Neural progenitor cell (in vitro differentiated cells): ENCODE measurements at regions not wholly inside any gene's neighbourhood (a gene's known extent, or its start where the extent isn't known, plus 50 kb on each side); places are given as distances from the start of the nearest gene placed in this dataset.

Source experiments
- DNase-seq: peaks from one replicate; pipeline ENCODE4 v3.0.0-alpha.2; 2016; ENCODE audit warnings: low spot score
- H2AFZ ChIP-seq: fragments of 200-600 bp; sonication (generic); replicated peaks from 2 replicates; pipeline ENCODE4 v1.6.1; 2016; ENCODE audit warnings: antibody characterized with exemption
- H3F3A ChIP-seq: fragments of 200-600 bp; sonication (generic); 2 replicates; pipeline ENCODE4 v1.6.1; 2016; ENCODE audit warnings: antibody characterized with exemption, low read depth
- H3K27ac ChIP-seq: fragments of 200-600 bp; sonication (generic); 2 replicates; pipeline ENCODE4 v1.5.1; 2016; ENCODE audit warnings: mild to moderate bottlenecking
- H3K27me3 ChIP-seq: fragments of 200-600 bp; sonication (generic); 2 replicates; pipeline ENCODE4 v1.6.1; 2016; ENCODE audit warnings: mild to moderate bottlenecking, moderate library complexity
- H3K36me3 ChIP-seq: fragments of 200-600 bp; sonication (generic); 2 replicates; pipeline ENCODE4 v1.5.1; 2016
- H3K4me1 ChIP-seq: fragments of 200-600 bp; sonication (generic); 2 replicates; pipeline ENCODE4 v1.6.1; 2016; ENCODE audit warnings: mixed run types
- H3K4me2 ChIP-seq: fragments of 200-600 bp; sonication (generic); 2 replicates; pipeline ENCODE4 v1.6.1; 2016
- H3K4me3 ChIP-seq: fragments of 200-600 bp; sonication (generic); 2 replicates; pipeline ENCODE4 v1.5.1; 2016
- H3K79me2 ChIP-seq: fragments of 200-600 bp; sonication (generic); 2 replicates; pipeline ENCODE4 v1.6.1; 2016; ENCODE audit warnings: low read depth
- H3K9ac ChIP-seq: fragments of 200-600 bp; sonication (generic); 2 replicates; pipeline ENCODE4 v1.6.1; 2016
- H3K9me3 ChIP-seq: fragments of 200-600 bp; sonication (generic); 2 replicates; pipeline ENCODE4 v1.5.1; 2016; ENCODE audit warnings: low read depth
- H4K20me1 ChIP-seq: fragments of 200-600 bp; sonication (generic); 2 replicates; pipeline ENCODE4 v1.6.1; 2016; ENCODE audit warnings: low read depth
- H3K27ac Mint-ChIP-seq: 3 replicates; pipeline ENCODE4 v1.8.0; 2021; ENCODE audit warnings: mixed read lengths
- H3K27me3 Mint-ChIP-seq: 2 replicates; pipeline ENCODE4 v1.8.0; 2022; ENCODE audit warnings: low read depth, mild to moderate bottlenecking, inconsistent platforms, moderate library complexity, mixed read lengths; ENCODE audit not compliant: insufficient read depth
- H3K36me3 Mint-ChIP-seq: 3 replicates; pipeline ENCODE4 v1.8.0; 2021; ENCODE audit warnings: mixed read lengths
- H3K4me1 Mint-ChIP-seq: 3 replicates; pipeline ENCODE4 v1.8.0; 2021; ENCODE audit warnings: mixed read lengths
- H3K4me3 Mint-ChIP-seq: 3 replicates; pipeline ENCODE4 v1.8.0; 2021; ENCODE audit warnings: mild to moderate bottlenecking, moderate library complexity, mixed read lengths
- H3K9me3 Mint-ChIP-seq: 3 replicates; pipeline ENCODE4 v1.8.0; 2020; ENCODE audit warnings: mixed read lengths
- CTCF ChIP-seq: fragments of 200-600 bp; sonication (generic); IDR thresholded peaks from 2 replicates; pipeline ENCODE4 v1.5.1; 2017; ENCODE audit warnings: antibody characterized with exemption, mild to moderate bottlenecking
- EZH2 ChIP-seq: fragments of 200-600 bp; sonication (generic); IDR thresholded peaks from 2 replicates; pipeline ENCODE4 v1.6.1; 2017; ENCODE audit warnings: antibody characterized with exemption, mild to moderate bottlenecking, moderate library complexity
- EZH2phosphoT487 ChIP-seq: fragments of 200-600 bp; sonication (generic); IDR thresholded peaks from 2 replicates; pipeline ENCODE4 v1.6.1; 2017; ENCODE audit warnings: antibody characterized with exemption

GRCh38 chr7:54360075-54360840 lies 181.9 kb upstream of the VSTM2A start:
- DNase-seq = no peak
- Mint-ChIP-seq H3K27ac (no peak overlapping the region), H3K9me3 (no peaks in the 10 kb centered on the region), H3K4me3 (no peak overlapping the region), H3K27me3 (no peaks in the 10 kb centered on the region), H3K36me3 (no peaks in the 10 kb centered on the region), H3K4me1 (peaks cover 16% of the 10 kb centered on the region)
- no peak overlapping the region for H3K9ac ChIP-seq
- H3K9me3 ChIP-seq = no peaks in the 10 kb centered on the region
- H4K20me1 ChIP-seq = no peaks in the 10 kb centered on the region
- H3F3A ChIP-seq = no peaks in the 10 kb centered on the region
- no peak overlapping the region for H3K4me3 ChIP-seq
- H3K4me2 ChIP-seq = no peak overlapping the region
- no peaks in the 10 kb centered on the region for H3K4me1 ChIP-seq
- H3K79me2 ChIP-seq = no peaks in the 10 kb centered on the region
- no peak overlapping the region for H2AFZ ChIP-seq
- H3K27ac ChIP-seq = no peak overlapping the region
- TF ChIP-seq EZH2phosphoT487 (no peak), CTCF (no peak), EZH2 (no peak)
- H3K36me3 ChIP-seq = no peaks in the 10 kb centered on the region
- H3K27me3 ChIP-seq = no peaks in the 10 kb centered on the region

GRCh38 chr7:54390565-54390964 lies 151.6 kb upstream of the VSTM2A start:
- Mint-ChIP-seq H3K9me3 (peaks cover 8% of the 10 kb centered on the region), H3K4me3 (no peak overlapping the region), H3K27me3 (no peaks in the 10 kb centered on the region), H3K27ac (no peak overlapping the region), H3K4me1 (no peaks in the 10 kb centered on the region), H3K36me3 (no peaks in the 10 kb centered on the region)
- Histone ChIP-seq H3K4me3 (no peak overlapping the region), H3K4me1 (peaks cover 14% of the 10 kb centered on the region), H3K9ac (no peak overlapping the region), H3K27ac (no peak overlapping the region), H3K9me3 (peaks cover 16% of the 10 kb centered on the region), H3F3A (peaks cover 27% of the 10 kb centered on the region), H4K20me1 (no peaks in the 10 kb centered on the region), H3K4me2 (no peak overlapping the region), H3K27me3 (no peaks in the 10 kb centered on the region), H3K79me2 (no peaks in the 10 kb centered on the region), H3K36me3 (peaks cover 4% of the 10 kb centered on the region), H2AFZ (no peak overlapping the region)
- TF ChIP-seq EZH2 = no peak
- no peak for TF ChIP-seq CTCF
- no peak for TF ChIP-seq EZH2phosphoT487
- no peak for DNase-seq

- H3K79me2 ChIP-seq = no peaks in the 10 kb centered on the region
- no peaks in the 10 kb centered on the region for H4K20me1 ChIP-seq
- H3K27ac Mint-ChIP-seq = no peak overlapping the region
- no peak overlapping the region for H3K4me2 ChIP-seq
- DNase-seq = no peak
- peaks cover 33% of the 10 kb centered on the region for H3F3A ChIP-seq
- H3K27ac ChIP-seq = peak overlapping the region; percentile 64
- H2AFZ ChIP-seq = no peak overlapping the region
- no peak overlapping the region for H3K9ac ChIP-seq
- H3K9me3 Mint-ChIP-seq = peaks cover 4% of the 10 kb centered on the region
- no peaks in the 10 kb centered on the region for H3K4me1 Mint-ChIP-seq
- no peaks in the 10 kb centered on the region for H3K27me3 Mint-ChIP-seq
- peaks cover 16% of the 10 kb centered on the region for H3K9me3 ChIP-seq
- TF ChIP-seq CTCF (no peak), EZH2phosphoT487 (no peak), EZH2 (no peak)
- H3K4me3 Mint-ChIP-seq = no peak overlapping the region
- peaks cover 14% of the 10 kb centered on the region for H3K4me1 ChIP-seq
- no peaks in the 10 kb centered on the region for H3K36me3 Mint-ChIP-seq
- H3K27me3 ChIP-seq = no peaks in the 10 kb centered on the region
- H3K4me3 ChIP-seq = no peak overlapping the region
- H3K36me3 ChIP-seq = peaks cover 4% of the 10 kb centered on the region
Measured at GRCh38 chr7:54392935-54393334, 149.2 kb upstream of the VSTM2A start.
